GM21515 (cell line): ENCODE measurements at regions not wholly inside any gene's neighbourhood (a gene's known extent, or its start where the extent isn't known, plus 50 kb on each side); places are given as distances from the start of the nearest gene placed in this dataset.

ENCODE experiments used
- ATAC-seq: cut with Tn5 transposase; IDR thresholded peaks from one replicate; pipeline ENCODE4 v1.9.1; 2021; ENCODE audit not compliant: unreplicated experiment

GRCh38 chr3:194265505-194265892 lies 85.6 kb downstream of the CPN2 start:
- ATAC-seq = no peak

- no peak for ATAC-seq
Observed at GRCh38 chr3:194265996-194266964, 84.8 kb downstream of the CPN2 start.

DNA sequence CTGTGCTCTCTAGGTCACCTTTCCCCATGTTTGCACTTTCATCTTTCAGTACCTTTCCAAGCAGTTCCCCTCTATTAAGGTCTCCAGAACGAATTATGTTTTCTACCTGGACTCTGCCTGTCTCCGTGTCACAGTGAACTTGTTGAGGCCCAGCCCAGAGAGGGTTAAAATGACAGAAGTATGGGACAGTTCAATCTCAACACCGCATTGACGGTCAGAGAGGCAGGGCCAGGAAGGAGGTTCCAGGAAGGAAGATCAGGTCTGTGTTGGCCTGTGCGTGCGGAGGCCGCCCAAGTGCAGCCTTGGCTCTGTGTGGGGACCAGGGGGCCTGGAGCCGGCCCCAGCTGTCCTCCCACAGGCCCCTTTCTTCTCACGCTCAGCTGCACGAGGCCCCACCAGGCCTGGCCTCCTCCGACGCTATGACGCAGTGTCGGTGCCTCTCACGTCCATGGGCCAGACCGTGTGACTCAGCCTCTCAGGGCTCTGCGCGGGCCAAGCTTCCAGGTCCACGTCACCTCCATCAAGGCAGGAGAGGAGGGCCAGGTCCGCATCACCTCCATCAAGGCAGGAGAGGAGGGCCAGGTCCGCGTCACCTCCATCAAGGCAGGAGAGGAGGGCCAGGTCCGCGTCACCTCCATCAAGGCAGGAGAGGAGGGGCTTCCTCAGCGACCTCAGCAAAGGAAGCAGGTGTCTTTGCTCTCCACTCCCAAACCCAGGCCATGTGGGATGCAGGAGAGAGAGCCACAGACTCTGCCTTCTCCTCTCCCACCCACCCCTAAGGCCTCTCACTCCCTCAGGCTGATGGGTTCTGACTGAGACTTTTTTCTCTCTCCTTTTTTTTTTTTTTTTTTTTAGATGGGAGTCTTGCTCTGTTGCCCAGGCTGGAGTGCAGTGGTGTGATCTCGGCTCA lies 83.1 kb downstream of the CPN2 start:
- ATAC-seq = no peak

DNA sequence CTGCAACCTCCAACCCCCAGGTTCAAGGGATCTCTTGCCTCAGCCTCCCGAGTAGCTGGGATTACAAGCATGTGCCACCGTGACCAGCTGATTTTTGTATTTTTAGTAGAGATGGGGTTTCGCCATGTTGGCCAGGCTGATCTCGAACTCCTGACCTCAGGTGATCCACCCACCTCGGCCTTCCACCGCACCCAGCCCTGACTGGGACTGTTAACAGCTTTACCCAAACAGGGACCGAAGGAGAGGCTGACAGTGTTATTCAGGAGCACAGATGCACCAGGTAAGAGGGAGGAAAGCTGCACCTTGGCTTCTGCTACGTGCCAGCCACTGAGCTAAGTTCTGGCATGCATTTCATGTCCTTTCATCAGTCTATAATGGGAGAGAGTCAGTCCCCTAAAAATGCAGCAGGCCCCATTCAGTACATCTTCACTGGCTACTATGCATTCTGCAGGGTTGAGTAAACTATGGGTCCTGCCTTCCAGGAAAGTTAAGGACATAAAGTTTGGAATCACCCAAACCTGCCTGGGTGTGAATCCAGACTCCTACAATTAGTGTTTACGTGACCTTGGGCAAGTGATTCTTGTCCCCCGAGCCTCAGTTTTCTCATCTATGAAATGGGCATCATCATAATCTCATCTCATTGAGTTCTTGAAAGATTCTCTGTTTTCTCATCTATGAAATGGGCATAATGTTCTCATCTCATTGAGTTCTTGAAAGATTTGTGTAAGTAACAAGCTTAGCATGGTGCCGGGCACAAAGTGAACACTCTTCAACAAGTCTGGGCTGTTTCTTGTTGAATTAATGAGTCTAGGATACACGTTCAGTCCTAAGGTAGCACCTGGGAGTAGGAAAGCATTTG lies 82.2 kb downstream of the CPN2 start:
- no peak for ATAC-seq

- ATAC-seq = no peak
Observed at GRCh38 chr3:194269610-194270145, 81.5 kb downstream of the CPN2 start.

- no peak for ATAC-seq
Observed at GRCh38 chr3:194270627-194271459, 80.3 kb downstream of the CPN2 start.

DNA sequence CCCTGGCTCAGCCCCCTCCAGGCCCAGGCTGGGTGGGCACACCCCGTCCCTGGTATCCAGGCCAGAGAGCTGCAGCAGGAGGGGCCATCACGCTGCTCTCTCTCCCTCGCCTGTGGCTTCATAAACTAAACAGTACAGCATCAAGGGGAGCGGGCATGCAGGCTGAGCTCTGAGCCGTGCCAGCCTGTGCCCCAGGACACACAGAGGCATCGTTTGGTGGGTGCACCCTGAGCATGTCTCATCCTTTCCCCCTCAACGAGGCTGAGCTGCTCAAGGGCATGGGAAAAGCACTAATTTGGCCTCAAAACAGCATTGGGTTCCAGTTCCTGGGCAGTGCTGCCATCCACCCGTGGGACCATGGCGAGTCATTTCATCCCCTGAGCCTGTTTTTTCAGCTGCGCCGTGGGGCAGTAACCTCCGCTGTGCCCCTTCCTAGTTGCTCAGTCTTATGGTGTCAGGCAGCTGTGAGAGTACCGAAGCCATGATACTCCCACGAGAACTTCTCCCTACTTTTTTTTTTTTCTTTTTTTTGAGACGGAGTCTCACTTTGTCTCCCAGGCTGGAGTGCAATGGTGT lies 79.6 kb downstream of the CPN2 start:
- no peak for ATAC-seq

DNA sequence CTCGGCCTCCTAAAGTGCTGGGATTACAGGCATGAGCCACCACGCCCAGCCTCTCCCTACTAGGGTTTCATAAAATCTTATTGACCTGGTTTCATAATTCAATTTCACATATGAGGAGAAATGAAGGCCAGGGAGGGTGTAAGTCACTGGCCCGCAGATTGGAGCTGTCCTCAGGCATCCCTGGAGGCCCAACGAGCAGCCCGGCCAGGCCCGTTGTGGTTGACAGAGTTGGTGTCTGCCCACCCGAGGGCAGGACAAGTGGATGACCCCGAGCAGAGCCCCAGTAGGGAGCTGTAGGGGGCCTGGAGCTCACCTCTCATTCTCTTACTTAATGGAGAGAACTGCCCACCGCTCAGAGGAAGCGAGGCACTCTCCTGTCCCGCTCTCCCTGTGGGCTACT lies 78.9 kb downstream of the CPN2 start:
- ATAC-seq = no peak

DNA sequence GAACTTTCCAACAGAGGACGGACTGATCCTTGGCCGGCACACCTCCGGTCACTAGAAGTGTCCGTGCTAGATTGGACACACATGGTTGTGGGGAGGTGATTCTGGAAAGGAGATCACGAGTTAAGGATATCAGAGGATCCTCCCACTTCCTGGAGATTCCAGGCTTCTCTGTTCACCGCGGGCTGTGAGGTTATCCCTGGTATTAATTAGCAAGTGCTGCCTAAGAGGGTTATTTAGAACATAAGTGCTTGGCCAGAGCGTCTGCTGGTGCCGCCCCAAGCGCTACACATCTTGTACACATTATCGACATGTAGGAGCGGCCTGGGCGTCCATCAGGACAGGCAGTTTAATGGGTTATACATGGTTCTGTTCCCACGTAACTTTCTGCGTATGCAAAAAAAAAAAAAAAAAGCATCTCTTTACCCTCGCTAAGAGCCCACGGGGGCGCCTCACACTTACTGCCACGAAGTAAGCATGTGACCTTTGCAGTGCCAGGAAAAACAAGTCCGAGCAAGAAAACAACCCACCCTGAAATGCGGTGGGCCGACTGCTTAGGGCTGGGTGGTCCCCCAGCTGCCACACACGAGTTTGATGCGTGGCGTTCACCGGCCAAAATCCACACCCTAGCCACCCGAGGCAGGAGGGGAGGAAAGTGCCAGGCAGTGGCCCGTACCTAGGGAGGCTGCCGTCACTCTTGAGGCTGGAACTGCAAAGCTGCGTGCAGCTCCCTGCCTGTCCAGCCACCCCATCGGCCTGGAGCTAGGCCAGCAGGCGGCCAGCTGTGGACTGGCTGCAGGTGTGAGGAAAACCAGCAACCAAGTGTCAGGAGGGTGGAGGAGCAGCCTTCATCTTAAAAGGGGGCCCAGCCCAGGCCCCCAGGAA lies 78.0 kb downstream of the CPN2 start:
- ATAC-seq = no peak

- no peak for ATAC-seq
Observed at GRCh38 chr3:194273743-194274310, 77.3 kb downstream of the CPN2 start.

- no peak for ATAC-seq
Observed at GRCh38 chr3:194274424-194275085, 76.6 kb downstream of the CPN2 start.

DNA sequence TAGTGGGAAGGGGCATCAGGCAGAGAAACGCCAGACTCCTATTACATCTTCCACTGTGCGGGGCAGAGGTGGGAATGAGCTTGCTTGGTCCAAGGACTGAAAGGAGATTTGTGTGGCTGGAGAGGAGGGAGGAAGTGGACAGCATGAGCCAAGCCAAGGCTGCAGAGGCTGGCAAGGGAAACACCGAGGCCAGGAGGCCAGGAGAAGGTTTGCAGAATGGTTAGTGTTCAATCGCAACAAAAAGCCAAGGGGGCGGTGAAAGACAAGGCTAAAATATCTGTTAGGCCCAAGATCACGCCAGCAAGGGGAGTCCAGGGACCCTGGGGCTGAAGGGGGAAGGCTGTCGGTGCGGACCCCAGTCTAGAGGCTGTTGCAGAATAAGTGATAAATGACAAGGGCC lies 75.8 kb downstream of the CPN2 start:
- ATAC-seq = no peak

GRCh38 chr3:194275721-194276120 lies 75.4 kb downstream of the CPN2 start:
- no peak for ATAC-seq

DNA sequence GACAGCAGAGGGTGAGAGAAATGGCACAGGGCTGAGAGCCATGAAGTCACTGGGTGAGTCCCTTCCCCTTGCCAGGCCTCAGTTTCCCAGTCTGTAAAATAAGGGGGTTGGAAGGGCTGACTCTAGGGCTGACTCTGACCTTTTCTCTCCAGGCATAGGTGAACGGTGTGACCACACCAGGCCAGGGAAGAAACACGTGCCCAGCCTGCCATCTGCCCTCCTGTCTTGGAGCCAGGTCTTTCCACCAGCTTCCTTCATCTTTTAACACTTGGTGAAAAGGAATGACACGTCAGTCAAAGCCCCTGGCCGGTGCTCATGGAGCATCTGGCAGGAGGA lies 74.4 kb downstream of the CPN2 start:
- no peak for ATAC-seq

GRCh38 chr3:194277104-194277785 lies 73.9 kb downstream of the CPN2 start:
- no peak for ATAC-seq

DNA sequence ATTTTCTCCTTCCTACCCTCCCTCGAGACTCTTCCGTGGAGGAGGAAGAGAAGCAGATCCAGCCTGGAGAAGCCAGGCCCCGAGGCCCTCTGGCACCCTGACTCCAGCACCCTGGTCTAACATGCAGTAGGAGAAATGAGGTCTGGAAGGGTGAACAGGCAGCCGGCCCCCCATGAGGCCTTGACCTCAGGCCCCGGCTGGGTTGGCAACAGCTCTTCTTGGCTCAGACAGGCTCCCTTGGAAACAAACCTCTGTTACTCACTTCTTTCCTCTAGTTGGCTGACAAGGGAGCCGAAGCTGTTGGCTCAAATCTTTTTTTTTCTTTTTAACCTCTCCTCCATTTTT lies 73.4 kb downstream of the CPN2 start:
- ATAC-seq = no peak

GRCh38 chr3:194278186-194278845 lies 72.8 kb downstream of the CPN2 start:
- ATAC-seq = no peak
